G401 (cell line): ENCODE measurements at regions not wholly inside any gene's neighbourhood (a gene's known extent, or its start where the extent isn't known, plus 50 kb on each side); places are given as distances from the start of the nearest gene placed in this dataset.

Source experiments
- DNase-seq: peaks from one replicate; pipeline ENCODE4 v3.0.0-alpha.2; 2015; ENCODE audit warnings: low spot score
- in situ Hi-C: cut with HindIII; loops from 2 replicates; pipeline ENCODE4 v1.10.0; 2016; ENCODE audit warnings: low sequenced_read_pairs, mixed read lengths

GRCh38 chr4:18513861-18514260 lies 492.3 kb upstream of the LCORL start:
- in situ Hi-C loops, result no loop called here
- DNase-seq, result no peak

- no peak for DNase-seq
- in situ Hi-C loops, result no loop called here
Measured at GRCh38 chr4:18512718-18513117, 491.2 kb upstream of the LCORL start.

DNA sequence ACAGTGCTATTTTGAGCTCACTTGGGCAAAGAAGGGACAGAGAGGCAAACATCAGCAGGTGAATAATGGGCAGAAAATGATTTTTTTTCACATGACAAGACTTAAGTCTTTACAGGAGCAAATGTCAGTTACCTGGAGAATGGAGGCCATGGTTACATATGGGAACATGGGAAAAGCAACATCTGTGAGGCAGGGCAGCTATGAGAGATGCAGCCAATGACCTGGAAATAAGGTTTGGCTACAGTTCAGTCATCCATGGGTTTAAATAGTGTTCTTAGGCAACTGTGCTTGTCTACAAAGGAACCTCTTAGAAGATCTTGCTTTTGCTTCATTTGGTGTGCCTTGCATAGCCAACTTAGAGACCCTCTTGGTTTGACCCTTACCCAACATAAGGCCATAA lies 490.2 kb upstream of the LCORL start:
- in situ Hi-C loops, result no loop called here

DNA sequence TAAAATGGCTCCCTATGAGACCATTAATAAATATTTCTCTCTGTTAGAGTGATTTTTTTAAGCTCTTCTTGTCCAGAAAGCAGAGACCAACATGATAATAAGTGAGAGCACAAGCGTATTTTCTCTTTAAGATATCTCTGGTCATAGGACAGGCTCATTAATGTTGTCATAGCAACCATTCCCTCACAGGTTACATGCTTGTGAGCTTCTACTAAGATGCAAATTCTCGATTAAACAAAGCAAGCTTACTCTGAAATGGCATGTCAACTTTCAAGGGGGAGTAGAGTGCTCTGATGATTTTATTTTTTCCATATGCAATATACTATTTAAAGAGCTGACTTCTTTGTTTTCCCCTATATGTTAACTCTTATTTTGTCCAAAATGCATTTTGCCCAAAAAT lies 487.2 kb upstream of the LCORL start:
- DNase-seq, result no peak
- in situ Hi-C loops, result no loop called here

More for the DNA sequence above, 490.2 kb upstream of the LCORL start:
- DNase-seq, result no peak

GRCh38 chr4:18480928-18481327 lies 459.4 kb upstream of the LCORL start:
- in situ Hi-C loops, result no loop called here
- DNase-seq, result no peak

DNA sequence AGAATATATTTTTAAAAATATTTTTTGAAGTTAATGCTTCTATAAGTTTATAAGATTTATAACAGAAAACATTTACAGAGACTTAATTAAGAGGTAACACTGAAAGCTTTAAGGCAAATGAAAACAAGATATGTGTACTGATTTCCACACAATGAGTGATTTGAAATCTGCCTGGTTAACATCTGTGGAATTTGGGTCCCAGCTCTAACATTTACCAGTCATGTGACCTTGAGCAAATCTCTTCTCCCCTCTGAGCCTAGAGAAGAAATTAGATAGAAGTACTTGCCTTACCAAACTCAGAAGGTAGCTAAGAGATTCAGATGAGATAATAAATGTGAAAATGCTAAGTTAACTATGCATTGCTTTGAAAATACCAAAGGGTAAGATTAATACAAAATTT lies 458.8 kb upstream of the LCORL start:
- in situ Hi-C loops, result no loop called here
- DNase-seq, result no peak

DNA sequence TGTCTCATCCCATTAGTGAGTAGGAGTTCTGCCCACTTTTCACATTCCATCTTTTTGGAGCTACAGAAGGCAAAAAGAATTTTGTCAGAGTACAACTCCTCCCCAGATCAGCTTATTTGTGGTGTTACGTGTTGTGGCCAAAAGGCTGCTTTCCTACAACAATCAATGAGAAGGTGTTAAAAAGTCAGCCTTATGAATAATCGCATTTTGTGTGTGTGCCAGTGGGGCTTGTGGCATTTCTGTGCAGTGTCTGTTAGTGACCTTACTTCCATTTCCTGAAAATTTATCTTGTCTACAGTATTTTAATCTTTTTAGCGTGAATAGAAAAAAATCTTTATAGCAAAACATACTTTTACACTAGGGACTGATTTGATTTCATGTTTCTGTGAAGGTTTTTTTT lies 458.3 kb upstream of the LCORL start:
- no peak for DNase-seq
- in situ Hi-C loops, result no loop called here

GRCh38 chr4:18463987-18464559 lies 442.5 kb upstream of the LCORL start:
- DNase-seq, result no peak
- in situ Hi-C loops, result no loop called here

DNA sequence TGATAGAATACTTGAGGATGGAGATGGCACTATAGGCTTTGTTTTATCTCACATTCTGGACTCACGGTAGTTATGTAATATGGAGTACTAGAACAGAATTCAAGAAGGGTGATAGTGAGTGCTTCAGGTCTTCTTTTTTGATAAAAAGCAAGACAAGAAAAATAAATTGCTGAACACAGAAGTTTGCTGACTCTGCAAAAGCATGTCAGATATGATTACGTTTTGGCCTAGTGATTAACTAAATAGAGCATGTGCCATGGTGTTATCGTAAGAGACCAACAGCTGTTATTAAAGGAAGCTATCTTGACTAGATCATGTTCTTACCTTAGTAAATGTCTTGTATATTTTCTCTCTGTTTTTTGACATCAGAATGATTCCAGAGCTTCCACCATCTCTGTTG lies 436.9 kb upstream of the LCORL start:
- in situ Hi-C loops, result no loop called here
- DNase-seq, result no peak

- DNase-seq, result no peak
- in situ Hi-C loops, result no loop called here
Measured at GRCh38 chr4:18454349-18454748, 432.8 kb upstream of the LCORL start.

DNA sequence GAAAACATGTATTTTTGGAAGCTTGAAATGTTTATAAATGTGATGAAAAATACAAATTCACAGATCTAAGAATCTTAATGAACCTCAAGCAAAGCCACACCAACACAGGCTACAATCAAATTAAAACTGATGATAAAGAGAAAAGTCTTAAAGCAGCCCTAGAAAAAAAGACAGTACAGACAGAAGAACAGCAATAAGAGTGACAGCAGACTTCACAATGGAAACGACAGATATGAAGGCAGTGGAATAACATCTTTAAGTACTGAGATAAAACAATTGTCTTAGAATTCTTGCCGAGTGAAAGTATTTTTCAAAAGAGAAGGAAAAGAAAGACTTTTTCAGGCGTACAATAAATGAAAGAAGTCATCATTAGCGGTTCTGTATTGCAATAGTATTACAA lies 423.6 kb upstream of the LCORL start:
- no peak for DNase-seq
- in situ Hi-C loops, result no loop called here

GRCh38 chr4:18444206-18444605 lies 422.7 kb upstream of the LCORL start:
- in situ Hi-C loops, result no loop called here
- no peak for DNase-seq

- in situ Hi-C loops, result no loop called here
- DNase-seq, result no peak
Measured at GRCh38 chr4:18442957-18443356, 421.4 kb upstream of the LCORL start.

GRCh38 chr4:18441676-18442075 lies 420.1 kb upstream of the LCORL start:
- no peak for DNase-seq
- in situ Hi-C loops, result no loop called here

GRCh38 chr4:18441203-18441590 lies 419.6 kb upstream of the LCORL start:
- in situ Hi-C loops, result no loop called here
- DNase-seq, result no peak

DNA sequence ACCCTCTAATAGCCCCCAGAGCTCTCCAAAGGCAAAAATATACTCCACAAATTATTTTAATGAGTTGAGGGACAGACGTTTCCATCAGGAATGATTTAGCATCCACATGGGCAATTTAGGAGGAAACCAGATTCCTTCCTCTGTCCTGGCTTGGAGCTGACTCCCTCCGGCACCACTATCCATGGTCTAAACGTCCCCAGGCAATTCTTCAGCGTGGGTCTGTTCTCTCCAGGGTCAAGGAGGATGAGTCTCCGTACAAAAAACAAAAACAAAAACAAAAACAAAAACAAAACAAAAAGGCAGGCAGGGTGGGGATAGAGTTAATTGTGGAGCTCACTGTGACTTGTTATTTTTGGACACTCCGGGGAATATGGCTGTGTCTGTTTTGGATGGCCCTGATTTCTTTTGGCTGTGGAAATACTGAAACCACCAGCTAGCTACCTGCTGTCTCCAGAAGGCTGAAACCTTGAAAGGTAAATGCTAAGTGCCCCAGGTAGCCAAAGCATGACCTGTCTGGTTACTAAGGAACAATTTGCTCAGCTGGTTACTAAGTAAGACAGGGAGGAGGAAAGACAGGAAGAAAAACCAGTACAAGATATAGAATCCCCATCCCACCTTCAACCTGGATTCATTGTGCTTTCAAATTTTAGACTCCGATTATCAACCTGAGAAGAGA lies 419.1 kb upstream of the LCORL start:
- in situ Hi-C loops, result no loop called here

GRCh38 chr4:18439311-18439710 lies 417.8 kb upstream of the LCORL start:
- DNase-seq, result no peak
- in situ Hi-C loops, result no loop called here

More for the DNA sequence above, 419.1 kb upstream of the LCORL start:
- no peak for DNase-seq

DNA sequence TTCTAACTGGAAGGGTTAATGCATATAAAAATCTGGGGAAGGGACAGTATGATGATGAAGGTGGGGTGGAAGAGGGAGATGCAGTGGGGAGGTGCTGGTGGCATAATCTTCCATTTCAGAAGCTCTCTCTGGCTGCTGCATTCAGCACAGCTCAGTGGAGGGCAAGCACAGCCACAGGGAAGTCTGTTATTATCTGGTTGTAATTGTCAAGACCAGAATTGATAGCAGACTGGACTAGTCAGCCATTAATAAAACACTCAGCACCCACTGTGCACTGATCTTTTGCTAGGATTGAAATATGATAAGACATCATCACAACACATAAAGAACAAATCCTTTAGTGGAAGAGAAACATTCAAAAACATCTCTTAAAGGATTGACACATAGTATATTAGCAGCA lies 414.2 kb upstream of the LCORL start:
- no peak for DNase-seq
- in situ Hi-C loops, result no loop called here

DNA sequence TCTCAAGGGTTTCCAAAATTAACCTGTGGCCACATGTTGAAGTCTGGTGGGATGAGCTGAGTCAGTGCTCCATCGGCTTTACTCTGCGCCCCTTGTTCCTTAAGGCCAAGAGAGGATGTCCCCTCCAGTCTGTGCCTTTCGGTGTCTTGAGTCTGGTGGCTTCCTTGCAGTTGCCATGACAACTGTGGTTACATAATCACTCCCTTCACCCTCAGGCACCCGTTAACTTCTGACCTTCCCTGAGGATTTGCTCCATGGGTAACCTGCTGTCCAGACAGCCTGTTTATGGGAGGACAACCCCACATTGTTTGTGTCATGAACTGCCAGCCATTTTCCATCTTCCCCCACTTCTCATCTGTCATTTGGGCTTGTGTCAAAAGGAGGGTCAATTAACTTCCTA lies 401.1 kb upstream of the LCORL start:
- no peak for DNase-seq
- in situ Hi-C loops, result no loop called here

DNA sequence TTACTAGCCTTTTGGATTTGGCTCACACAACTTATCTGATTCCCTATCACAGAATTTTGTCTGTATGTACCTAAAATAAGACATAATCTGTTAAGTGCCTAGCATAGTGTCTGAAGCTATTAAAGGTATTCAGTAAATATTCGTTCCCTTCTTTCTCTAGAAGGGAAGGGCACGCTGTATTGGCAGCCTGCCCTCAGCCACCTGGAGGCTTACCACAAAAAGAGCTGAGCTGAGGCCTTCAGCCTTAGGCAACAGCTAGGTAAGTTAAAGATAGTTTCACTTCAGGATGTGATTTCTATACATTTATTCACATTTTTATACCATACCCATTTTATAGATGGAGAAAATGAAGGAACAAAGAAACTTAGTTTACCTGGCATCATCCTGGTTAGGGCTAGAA lies 400.0 kb upstream of the LCORL start:
- no peak for DNase-seq
- in situ Hi-C loops, result no loop called here

DNA sequence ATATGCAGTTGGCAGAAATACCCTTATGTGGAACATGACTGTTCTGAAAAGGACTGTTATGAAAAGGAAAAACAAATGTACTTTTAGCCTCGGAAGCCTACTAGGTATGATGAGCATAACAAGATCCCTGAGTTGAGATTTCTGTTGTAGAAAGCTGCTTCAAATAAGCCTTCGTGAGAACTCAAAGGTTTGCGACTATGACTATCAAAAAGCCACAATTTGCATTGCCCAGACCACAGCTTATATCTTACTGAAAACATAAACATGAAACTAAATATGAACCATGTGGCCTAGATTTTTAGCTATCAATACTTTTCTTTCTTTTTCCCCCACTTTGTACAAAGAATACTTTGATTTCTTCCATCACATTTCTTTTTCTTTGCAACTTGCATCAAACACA lies 398.2 kb upstream of the LCORL start:
- no peak for DNase-seq
- in situ Hi-C loops, result no loop called here
